Left renal pelvis (tissue), 4 donors: ENCODE measurements at regions not wholly inside any gene's neighbourhood (a gene's known extent, or its start where the extent isn't known, plus 50 kb on each side); places are given as distances from the start of the nearest gene placed in this dataset.
"Not testable (repeated sequence)": the region's sequence is repeated elsewhere in the genome, so short reads cannot be mapped to it uniquely, and the experiment has no call there.

Source experiments
- DNase-seq, 4 donors: peaks; one replicate each; pipeline ENCODE4 v3.0.0-alpha.2; 2013; ENCODE audit warnings: low read depth in 4 of 4, low spot score in 3 of 4

DNA sequence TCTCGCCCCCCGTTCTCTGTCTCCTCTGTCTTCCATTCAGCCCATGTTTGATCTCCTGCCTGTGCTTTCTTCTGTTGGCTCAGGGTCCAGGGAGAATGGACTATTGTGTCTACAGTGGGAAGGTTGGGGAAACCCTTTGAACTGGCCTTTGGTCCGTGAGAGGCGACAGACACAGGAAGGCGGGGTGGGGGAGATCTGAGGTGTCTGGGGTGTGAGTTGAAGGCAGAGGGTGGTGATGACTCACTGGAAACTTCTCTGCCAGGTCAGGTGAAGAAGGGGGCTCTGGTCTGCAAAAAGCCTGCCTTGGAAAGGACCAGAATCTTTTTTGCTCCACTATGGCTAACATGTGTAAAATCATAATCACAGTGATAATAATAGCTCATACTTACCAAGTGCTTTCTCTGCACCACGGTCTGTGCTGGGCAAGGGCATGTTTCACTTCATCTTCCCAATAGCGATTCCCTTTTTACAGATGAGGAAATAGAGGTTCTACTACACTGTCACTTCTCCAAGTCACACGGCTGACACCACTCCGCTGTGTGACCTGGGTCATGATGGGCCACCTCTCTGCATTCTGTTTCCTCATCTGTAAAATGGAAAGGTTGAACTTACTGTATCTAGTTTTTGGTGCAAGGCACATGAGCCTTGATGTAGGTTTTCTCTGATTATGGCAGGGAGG lies 99.8 kb upstream of the ALX4 start:
- DNase-seq, result no peak

- no peak for DNase-seq
These were observed 106.8 kb upstream of the ALX4 start for GRCh38 chr11:44416776-44417175.

GRCh38 chr11:44417731-44418455 lies 108.0 kb upstream of the ALX4 start:
- DNase-seq, result no peak

- no peak for DNase-seq
These were observed 108.5 kb upstream of the ALX4 start for GRCh38 chr11:44418456-44418830.

- no peak for DNase-seq
These were observed 111.2 kb upstream of the ALX4 start for GRCh38 chr11:44421090-44421675.

DNA sequence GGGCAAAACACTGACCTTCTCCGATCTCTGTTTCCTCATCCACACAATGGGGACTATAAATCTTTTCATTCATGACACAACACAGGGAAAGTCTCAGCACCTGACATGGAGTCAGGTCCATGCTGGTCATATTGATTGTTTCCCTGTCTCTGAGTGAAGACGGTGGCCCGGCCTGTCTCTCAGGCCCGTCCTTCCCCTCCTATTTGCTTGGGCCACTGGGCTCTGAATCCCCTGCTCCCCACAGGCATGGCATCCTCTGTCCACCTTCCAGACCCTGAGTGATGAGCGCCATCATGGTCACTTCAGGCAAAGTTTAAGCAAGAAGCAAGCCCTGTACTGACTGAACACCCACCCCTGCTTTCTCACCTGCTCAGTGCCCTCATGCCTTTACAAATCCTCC lies 113.3 kb upstream of the ALX4 start:
- DNase-seq, result no peak

DNA sequence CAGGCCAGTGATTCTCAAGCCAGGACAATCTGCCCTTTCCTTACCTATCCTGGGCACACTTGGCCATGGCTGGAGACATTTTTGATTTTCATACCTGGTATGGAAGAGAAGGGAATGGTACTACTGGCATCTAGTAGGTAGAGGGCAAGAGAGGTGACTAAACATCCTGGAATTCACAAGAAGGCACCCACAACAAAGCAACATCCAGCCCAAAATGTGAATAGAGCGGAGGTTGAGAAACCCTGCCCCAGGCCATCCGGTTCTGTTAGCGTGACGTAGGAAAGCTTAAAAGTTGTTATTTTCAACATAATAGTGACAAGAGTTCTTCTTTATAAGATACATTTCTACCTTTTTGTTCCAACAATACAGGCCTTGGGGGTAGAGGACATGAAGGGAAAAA lies 114.9 kb upstream of the ALX4 start:
- DNase-seq, result no peak

- DNase-seq, result no peak
These were observed 116.2 kb upstream of the ALX4 start for GRCh38 chr11:44426119-44426518.

DNA sequence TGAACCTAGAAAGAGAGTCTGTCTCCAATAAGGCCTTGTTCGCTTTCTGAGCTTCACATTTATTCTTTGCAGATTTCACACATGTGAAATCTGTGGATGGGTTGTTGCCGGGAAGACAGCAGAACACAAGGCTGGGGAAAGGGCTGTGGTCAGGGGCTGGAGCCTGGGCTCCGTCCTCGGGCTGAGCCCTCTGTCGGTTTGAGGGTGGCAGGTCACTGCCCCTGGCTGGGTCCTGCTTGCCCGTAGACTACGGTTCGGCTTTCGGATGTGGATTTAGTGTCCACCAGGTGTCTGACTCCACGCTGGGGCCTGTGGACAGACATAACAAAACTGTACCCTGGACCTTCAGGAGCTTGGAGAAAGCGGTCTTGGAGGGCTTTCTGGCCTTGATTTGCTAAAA lies 117.0 kb upstream of the ALX4 start:
- no peak for DNase-seq

DNA sequence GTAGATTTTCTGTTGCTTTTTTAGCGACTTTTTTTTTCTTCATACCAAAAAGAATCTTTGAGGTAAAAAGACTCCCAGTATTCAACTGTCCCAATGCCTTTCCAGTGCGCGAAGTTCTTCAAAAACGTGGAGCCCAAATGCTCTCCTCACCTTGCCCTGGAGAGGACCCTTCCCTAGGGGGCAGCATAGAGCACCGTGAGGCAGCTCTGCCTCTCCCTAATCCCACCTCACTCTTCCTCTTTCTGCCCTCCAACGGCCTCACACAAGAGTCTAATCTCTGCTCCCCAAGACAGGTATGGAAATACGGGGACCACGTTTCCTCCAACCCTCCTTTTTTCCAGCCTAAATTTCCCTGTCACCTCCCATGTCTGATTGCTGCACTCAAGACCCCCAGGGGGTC lies 117.5 kb upstream of the ALX4 start:
- DNase-seq, result no peak

DNA sequence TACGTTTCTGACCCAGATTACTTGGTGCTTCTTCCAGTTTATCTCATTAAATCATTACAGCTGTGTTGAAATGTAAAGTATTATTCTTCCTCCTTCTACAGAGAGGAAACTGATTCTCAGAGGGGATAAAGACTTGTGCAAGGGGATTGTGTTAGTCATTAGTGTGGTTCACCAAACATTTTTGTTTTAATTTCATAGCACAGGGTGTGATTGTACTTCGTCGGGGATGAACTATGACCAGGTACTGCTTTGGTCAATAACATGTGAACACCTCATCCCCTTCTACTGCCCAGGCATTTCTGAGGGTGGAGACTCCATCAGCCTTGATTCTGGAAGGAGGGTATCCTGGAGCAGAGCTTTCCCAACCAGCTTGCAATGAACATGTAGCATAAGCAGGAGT lies 120.2 kb upstream of the ALX4 start:
- no peak for DNase-seq

DNA sequence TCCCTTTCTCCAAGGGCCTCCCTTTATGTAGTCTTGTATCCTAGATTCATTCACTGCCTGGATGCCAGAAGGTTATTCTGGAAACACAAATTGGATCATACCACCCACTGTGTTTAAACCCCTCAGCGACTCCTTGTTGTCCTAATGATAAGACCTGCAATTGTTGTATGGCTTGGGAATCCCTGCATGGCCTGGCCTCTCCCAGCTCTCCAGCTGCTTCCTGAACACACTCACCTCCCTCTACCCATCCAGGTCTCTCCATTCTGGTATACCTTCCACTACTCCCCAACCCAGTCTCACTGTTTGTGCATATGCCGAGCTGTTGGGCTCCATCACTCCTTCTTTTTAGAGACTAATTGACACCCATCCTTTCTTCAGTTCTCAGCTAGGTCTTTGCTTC lies 124.3 kb upstream of the ALX4 start:
- no peak for DNase-seq

DNA sequence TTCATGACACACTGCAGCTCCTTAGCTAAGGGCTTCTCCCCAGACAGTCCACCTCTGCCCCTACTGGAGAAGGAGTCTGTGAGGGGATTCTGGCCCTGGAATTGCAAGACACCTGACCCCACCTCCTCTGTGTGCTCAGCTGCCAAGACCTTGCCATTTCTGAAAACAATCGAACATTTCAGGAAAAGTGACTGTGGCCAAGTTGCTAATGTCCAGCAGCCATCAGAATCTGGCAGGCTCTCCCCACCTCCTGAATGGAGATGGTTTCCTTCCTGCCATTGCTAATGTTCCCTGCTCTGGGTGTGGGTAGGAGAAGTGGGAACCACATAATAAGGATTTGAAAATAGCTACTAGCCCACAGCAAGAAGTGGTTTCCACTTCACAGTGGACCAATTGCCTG lies 127.2 kb upstream of the ALX4 start:
- DNase-seq, result no peak

DNA sequence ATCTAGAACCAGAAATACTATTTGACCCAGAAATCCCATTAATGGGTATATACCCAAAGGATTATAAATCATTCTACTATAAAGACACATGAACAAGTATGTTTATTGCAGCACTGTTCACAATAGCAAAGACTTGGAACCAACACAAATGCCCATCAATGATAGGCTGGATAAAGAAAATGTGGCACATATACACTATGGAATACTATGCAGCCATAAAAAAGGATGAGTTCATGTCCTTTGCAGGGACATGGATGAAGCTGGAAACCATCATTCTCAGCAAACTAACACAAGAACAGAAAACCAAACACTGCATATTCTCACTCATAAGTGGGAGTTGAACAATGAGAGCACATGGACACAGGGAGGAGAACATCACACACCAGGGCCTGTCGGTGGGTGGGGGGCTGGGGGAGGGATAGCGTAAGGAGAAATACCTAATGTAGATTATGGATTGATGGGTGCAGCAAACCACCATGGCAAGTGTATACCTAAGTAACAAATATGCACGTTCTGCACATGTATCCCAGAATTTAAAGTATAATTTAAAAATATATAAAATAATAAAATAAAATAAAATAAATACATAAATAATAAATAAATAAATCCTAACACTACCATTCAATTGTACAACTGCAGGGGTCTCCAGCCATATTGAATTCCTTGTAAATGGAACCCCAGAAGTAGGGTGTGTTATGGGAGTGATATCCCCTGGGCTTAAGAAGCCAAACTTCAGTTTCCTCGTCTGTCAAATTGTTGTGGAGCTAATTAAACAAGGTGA lies 122.4 kb upstream of the CD82 start:
- DNase-seq, result not testable (repeated sequence)

- DNase-seq, result no peak
These were observed 121.4 kb upstream of the CD82 start for GRCh38 chr11:44443836-44444769.

GRCh38 chr11:44444770-44445321 lies 120.6 kb upstream of the CD82 start:
- no peak for DNase-seq

DNA sequence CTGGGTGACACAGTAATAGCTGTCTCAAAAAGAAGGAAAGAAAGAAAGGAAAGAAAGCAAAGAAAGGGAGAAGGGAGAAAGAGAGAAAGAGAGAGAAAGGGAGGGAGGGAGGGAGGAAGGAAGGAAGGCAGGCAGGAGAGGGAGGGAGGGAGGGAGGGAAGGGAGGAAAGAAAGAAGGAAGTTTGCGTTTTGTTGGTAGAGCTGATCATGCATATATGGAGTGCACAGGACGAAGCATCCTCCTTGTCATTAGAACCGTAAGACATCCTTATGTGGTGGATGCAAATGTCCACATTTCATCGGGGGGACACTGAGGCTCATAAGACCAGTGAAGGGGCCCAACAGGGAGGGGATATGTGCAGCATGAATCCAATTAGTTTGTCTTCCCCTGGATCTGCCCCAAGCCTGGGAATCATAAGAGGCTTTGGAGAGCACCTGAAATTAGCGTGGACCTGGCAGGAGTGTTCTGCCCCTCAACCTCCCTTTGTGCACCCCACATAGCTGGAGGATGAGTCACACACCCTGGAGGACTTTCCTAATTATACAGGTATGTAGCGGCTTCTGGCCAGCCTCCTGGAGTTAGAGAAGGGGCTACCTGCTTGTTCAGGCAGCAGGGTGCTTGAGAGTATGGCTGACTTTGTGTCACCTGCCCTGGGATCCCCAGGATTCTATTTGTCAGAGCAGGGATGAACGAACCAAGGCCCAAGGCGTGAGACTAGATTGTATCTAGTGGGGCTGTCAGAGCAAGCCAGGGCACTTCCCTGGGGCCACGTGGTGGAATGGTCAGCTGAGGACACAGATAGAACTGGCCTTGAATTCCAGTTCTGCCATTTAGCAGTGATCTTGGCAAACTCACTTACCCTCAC lies 119.7 kb upstream of the CD82 start:
- no peak for DNase-seq

GRCh38 chr11:44446366-44446762 lies 119.1 kb upstream of the CD82 start:
- no peak for DNase-seq
